Calu3 (cell line): ENCODE measurements at regions not wholly inside any gene's neighbourhood (a gene's known extent, or its start where the extent isn't known, plus 50 kb on each side); places are given as distances from the start of the nearest gene placed in this dataset.

ENCODE experiments used
- BruUV-seq: library from RNA; stranded (reverse); fragments of 400-500 nt; replicated peaks from 2 replicates; lab custom pipeline; 2021; lab: Mats Ljungman, UMichigan
- CTCF ChIA-PET: fragments of 300-600 bp; sonication (Branson Sonifier 250); formaldehyde crosslinking; loops from one replicate; lab custom pipeline; 2022; ENCODE audit warnings: antibody characterized with exemption; lab: Charles Lee
- DNase-seq: peaks from one replicate; pipeline ENCODE4 v3.0.0; 2022
- H3K27ac Mint-ChIP-seq: one replicate; pipeline ENCODE4 v1.8.0; 2022; ENCODE audit warnings: mixed read lengths; ENCODE audit not compliant: unreplicated experiment
- H3K27me3 Mint-ChIP-seq: one replicate; pipeline ENCODE4 v1.8.0; 2022; ENCODE audit warnings: mixed read lengths; ENCODE audit not compliant: unreplicated experiment
- H3K36me3 Mint-ChIP-seq: one replicate; pipeline ENCODE4 v1.8.0; 2022; ENCODE audit warnings: mild to moderate bottlenecking, moderate library complexity, mixed read lengths; ENCODE audit not compliant: insufficient read depth, unreplicated experiment
- H3K4me1 Mint-ChIP-seq: one replicate; pipeline ENCODE4 v1.8.0; 2022; ENCODE audit warnings: mild to moderate bottlenecking, low read depth, mixed read lengths; ENCODE audit not compliant: unreplicated experiment
- H3K4me3 Mint-ChIP-seq: one replicate; pipeline ENCODE4 v1.8.0; 2022; ENCODE audit warnings: mild to moderate bottlenecking, low read depth, moderate library complexity, mixed read lengths; ENCODE audit not compliant: unreplicated experiment
- H3K9me3 Mint-ChIP-seq: one replicate; pipeline ENCODE4 v1.8.0; 2022; ENCODE audit warnings: low read depth, mixed read lengths; ENCODE audit not compliant: unreplicated experiment
- intact Hi-C: fragments of 100-400 bp; cut with micrococcal nuclease; formaldehyde crosslinking; loops from one replicate; pipeline ENCODE4 v1.10.0; 2022; ENCODE audit not compliant: unreplicated experiment
- TF ChIP-seq, protein P1 (sequence below): fragments of 200-600 bp; IDR thresholded peaks from one replicate; pipeline ENCODE4 v1.8.0; 2022; ENCODE audit warnings: antibody characterized with exemption; ENCODE audit not compliant: unreplicated experiment

DNA sequence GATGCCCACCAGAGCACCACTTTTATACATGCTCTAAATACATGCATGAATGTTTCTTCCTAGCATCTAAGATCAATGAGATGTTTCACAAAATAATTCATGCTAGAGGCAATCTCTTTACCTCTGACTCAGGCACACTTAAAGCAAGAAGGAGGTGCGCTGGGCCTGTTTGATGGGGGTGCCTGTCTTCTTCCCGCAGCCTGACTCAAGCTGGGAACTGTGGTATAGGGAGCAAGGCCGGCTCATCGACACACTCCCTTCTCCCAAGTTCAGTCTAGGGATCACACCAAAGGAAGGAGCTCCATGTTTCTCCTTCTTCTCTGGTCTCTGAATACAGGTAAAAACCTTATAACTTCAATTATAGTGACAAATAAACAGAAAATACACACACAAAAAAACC, 333.8 kb upstream of the MAD2L1 start:
- no peak overlapping the region for H3K27ac Mint-ChIP-seq
- TF ChIP-seq, protein P1, sequence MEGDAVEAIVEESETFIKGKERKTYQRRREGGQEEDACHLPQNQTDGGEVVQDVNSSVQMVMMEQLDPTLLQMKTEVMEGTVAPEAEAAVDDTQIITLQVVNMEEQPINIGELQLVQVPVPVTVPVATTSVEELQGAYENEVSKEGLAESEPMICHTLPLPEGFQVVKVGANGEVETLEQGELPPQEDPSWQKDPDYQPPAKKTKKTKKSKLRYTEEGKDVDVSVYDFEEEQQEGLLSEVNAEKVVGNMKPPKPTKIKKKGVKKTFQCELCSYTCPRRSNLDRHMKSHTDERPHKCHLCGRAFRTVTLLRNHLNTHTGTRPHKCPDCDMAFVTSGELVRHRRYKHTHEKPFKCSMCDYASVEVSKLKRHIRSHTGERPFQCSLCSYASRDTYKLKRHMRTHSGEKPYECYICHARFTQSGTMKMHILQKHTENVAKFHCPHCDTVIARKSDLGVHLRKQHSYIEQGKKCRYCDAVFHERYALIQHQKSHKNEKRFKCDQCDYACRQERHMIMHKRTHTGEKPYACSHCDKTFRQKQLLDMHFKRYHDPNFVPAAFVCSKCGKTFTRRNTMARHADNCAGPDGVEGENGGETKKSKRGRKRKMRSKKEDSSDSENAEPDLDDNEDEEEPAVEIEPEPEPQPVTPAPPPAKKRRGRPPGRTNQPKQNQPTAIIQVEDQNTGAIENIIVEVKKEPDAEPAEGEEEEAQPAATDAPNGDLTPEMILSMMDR: no peak
- H3K36me3 Mint-ChIP-seq: no peaks in the 10 kb centered on the region
- no peak for DNase-seq
- no TSS peak for BruUV-seq
- CTCF ChIA-PET: no interaction called here
- H3K4me3 Mint-ChIP-seq: no peak overlapping the region
- peaks cover 2% of the 10 kb centered on the region for H3K9me3 Mint-ChIP-seq
- H3K4me1 Mint-ChIP-seq: no peaks in the 10 kb centered on the region
- intact Hi-C loops: no loop called here
- H3K27me3 Mint-ChIP-seq: no peaks in the 10 kb centered on the region

DNA sequence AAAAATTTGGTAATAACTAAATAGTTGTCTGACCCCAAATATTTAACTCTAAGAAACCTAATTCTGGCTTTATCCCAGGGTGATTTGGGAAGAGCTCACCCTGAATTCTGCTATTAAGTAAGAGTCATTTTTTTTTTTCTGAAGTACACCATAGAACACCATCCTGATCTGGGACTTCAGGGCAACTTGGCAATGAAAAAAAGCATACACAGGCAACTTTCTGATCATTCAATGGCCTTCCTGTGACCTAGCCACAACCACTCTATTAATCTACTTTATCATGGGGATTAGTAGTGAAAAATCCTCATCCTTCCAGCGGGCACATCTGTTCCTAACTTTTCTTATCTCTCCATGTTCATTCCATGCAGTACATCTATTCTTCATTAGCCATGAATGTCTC, 333.2 kb upstream of the MAD2L1 start:
- Mint-ChIP-seq H3K4me1 (no peaks in the 10 kb centered on the region), H3K4me3 (no peak overlapping the region), H3K27me3 (no peaks in the 10 kb centered on the region), H3K27ac (no peak overlapping the region), H3K36me3 (no peaks in the 10 kb centered on the region), H3K9me3 (peaks cover 2% of the 10 kb centered on the region)
- TF ChIP-seq, protein P1: no peak
- intact Hi-C loops: no loop called here
- CTCF ChIA-PET: no interaction called here
- no TSS peak for BruUV-seq
- DNase-seq: no peak

GRCh38 chr4:120395746-120396145, 329.1 kb upstream of the MAD2L1 start:
- Mint-ChIP-seq H3K27me3 (no peaks in the 10 kb centered on the region), H3K36me3 (no peaks in the 10 kb centered on the region), H3K4me3 (no peak overlapping the region), H3K27ac (no peak overlapping the region), H3K4me1 (no peaks in the 10 kb centered on the region), H3K9me3 (no peaks in the 10 kb centered on the region)
- intact Hi-C loops: no loop called here
- CTCF ChIA-PET: no interaction called here
- DNase-seq: no peak
- BruUV-seq: no TSS peak
- TF ChIP-seq, protein P1: no peak

DNA sequence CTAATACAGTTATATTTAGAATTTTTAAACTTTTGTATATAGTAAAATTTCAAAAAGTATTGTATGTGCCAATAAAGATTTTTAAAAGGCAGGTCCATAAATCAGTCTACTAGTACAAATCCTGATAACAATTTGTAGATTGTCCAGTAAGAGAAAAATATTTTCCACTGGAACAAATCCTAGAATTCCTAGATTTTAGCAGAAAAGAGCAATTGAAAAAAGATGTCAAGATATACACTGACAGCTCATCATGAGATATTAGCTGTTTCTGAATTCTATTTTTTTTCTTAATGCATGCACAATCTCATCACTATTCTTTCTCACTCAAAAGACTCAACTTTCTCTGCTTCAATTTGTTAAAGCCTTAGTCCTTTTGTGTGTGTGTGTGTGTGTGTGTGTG, 289.2 kb upstream of the MAD2L1 start:
- H3K27me3 Mint-ChIP-seq: no peaks in the 10 kb centered on the region
- CTCF ChIA-PET: no interaction called here
- H3K4me1 Mint-ChIP-seq: no peaks in the 10 kb centered on the region
- H3K9me3 Mint-ChIP-seq: no peaks in the 10 kb centered on the region
- intact Hi-C loops: no loop called here
- no peaks in the 10 kb centered on the region for H3K36me3 Mint-ChIP-seq
- no peak overlapping the region for H3K27ac Mint-ChIP-seq
- TF ChIP-seq, protein P1: no peak
- DNase-seq: no peak
- no peak overlapping the region for H3K4me3 Mint-ChIP-seq
- BruUV-seq: no TSS peak

DNA sequence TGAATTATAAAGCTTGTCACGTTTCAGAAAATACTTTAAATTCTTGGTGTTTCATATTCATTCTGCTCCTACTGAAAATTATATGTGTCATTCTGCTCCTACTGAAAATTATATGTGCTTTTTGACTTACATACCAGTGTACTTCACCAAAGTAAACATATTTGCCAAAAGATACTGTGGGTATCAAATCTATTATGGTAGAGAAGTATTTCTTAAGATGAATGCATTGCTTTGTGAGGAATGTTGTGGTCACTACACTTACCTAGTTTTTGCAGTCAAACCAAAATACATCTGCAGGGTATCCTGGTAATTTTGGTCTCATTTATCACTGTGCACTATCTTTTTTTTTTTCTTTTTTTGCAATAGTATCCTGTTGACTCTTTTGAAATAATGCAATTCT, 287.7 kb upstream of the MAD2L1 start:
- DNase-seq: no peak
- CTCF ChIA-PET: no interaction called here
- TF ChIP-seq, protein P1: no peak
- no peaks in the 10 kb centered on the region for H3K9me3 Mint-ChIP-seq
- H3K4me3 Mint-ChIP-seq: no peak overlapping the region
- H3K36me3 Mint-ChIP-seq: no peaks in the 10 kb centered on the region
- H3K27ac Mint-ChIP-seq: no peak overlapping the region
- no peaks in the 10 kb centered on the region for H3K4me1 Mint-ChIP-seq
- intact Hi-C loops: no loop called here
- BruUV-seq: no TSS peak
- no peaks in the 10 kb centered on the region for H3K27me3 Mint-ChIP-seq
